HG02571 (cell line): ENCODE measurements at regions not wholly inside any gene's neighbourhood (a gene's known extent, or its start where the extent isn't known, plus 50 kb on each side); places are given as distances from the start of the nearest gene placed in this dataset.
"Not testable (repeated sequence)": the region's sequence is repeated elsewhere in the genome, so short reads cannot be mapped to it uniquely, and the experiment has no call there.

Experiments
- ATAC-seq: cut with Tn5 transposase; IDR thresholded peaks from one replicate; pipeline ENCODE4 v1.9.1; 2021; ENCODE audit warnings: mild to moderate bottlenecking, moderate library complexity; ENCODE audit not compliant: unreplicated experiment

DNA sequence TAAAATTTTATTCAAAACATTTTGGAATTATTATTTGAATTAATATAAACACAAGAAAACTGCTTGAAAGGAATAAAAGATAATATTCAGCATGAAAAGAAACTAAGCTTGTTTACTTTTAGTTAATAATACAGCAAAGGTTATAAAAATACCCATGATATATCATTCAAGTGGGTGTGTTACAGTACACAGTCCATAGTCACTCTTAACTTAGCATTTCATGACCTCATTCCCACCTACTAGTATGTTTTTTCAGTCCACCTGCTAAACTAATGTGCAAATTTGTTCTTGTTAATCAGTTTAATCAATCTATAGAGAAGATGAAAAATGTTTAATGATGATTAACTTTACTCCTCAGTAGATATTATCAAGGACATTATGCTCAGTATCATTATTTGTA lies 841.4 kb upstream of the EPHA7 start:
- ATAC-seq = no peak

- no peak for ATAC-seq
Observed at GRCh38 chr6:94254689-94255088, 835.3 kb upstream of the EPHA7 start.

GRCh38 chr6:94251878-94252277 lies 832.5 kb upstream of the EPHA7 start:
- no peak for ATAC-seq

DNA sequence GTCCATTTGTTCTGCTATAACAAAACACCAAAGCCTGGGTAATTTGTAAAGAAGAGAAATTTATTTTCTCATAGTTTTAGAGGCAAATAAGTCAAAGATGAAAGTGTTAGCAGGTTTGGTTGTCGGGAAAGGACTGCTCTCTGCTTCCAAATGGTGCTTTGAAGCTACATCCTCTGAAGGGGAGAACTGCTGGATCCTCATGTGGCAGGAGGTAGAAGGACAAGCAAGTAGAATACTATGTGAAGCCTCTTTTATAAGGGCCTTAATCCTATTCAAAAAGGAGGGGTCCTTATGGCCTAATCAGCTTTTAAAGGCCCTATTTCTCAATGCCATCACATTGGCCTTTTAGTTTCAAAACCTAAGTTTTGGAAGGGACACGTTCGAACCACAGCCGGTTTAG lies 826.0 kb upstream of the EPHA7 start:
- ATAC-seq = no peak

DNA sequence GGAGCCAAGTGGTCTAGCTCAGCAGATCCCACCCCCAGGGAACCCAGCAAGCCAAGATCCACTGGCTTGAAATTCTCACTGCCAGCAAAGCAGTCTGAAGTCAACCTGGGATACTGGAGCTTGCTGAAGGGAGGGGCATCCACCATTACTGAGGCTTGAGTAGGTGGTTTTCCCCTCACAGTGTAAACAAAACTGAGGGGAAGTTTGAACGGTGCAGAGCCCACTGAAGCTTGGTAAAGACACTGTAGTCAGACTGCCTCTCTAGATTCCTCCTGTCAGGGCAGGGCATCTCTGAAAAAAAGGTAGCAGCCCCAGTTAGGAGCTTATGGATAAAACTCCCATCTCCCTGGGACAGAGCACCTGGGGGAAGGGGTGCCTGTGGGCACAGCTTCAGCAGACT lies 819.5 kb upstream of the EPHA7 start:
- ATAC-seq = no peak

DNA sequence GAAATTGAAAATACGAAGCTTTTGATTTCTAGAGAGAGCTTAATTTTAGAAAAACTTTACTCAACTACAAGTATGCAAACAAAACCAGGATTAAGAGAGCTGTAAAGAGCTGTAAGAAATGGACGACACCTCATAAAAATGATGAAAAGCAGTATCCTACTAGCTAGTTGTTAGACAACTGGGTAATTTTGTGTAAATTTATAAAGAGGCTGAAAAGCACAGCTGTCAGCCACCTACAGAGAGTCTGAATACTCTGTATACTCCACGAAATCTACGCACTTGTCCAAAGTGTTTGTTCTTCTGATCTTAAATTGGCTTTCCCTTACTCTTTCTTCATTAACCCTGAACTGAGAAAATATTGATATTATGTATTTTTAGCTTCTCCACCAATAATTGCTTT lies 808.4 kb upstream of the EPHA7 start:
- ATAC-seq = no peak

DNA sequence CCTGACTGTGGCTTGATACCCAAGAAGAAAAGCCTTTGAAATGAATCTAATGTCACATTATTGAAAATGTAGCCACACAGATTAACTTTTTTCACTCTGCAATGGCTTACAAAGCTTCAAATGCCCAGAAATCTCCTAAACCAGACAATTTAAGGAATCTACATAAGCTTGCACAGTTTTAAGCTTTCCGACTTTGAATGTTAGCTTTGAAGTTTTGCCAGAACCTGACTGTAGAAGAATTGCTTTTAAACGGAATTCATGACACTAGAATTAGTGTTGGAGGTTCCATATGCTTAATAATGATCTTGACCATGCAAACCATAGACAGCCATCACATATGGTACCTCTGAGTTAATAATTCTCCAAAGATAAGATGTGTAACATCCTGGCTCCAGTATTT lies 798.5 kb upstream of the EPHA7 start:
- no peak for ATAC-seq

GRCh38 chr6:94215552-94215951 lies 796.2 kb upstream of the EPHA7 start:
- ATAC-seq = no peak

- ATAC-seq = no peak
Observed at GRCh38 chr6:94213226-94213625, 793.9 kb upstream of the EPHA7 start.

DNA sequence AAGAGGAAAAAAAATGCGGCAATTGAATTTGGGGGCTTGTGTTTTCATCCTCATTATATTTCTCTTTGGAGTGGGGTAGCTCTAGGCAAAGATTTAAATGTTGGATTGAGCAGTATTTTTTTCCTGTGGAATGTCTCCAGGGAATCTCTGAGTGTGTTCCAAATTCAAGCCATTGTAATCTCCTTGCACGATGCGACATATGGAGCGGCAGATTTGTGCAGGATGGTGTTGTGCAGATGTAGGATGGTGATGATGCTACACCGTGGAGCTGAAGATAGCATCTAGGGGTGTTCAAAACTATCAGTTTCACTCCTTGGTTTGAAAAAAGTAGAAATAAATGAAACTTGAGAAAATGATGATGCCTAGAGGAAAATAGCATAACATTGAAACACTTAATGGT lies 777.5 kb upstream of the EPHA7 start:
- no peak for ATAC-seq

GRCh38 chr6:94190030-94190429 lies 770.7 kb upstream of the EPHA7 start:
- ATAC-seq = no peak

DNA sequence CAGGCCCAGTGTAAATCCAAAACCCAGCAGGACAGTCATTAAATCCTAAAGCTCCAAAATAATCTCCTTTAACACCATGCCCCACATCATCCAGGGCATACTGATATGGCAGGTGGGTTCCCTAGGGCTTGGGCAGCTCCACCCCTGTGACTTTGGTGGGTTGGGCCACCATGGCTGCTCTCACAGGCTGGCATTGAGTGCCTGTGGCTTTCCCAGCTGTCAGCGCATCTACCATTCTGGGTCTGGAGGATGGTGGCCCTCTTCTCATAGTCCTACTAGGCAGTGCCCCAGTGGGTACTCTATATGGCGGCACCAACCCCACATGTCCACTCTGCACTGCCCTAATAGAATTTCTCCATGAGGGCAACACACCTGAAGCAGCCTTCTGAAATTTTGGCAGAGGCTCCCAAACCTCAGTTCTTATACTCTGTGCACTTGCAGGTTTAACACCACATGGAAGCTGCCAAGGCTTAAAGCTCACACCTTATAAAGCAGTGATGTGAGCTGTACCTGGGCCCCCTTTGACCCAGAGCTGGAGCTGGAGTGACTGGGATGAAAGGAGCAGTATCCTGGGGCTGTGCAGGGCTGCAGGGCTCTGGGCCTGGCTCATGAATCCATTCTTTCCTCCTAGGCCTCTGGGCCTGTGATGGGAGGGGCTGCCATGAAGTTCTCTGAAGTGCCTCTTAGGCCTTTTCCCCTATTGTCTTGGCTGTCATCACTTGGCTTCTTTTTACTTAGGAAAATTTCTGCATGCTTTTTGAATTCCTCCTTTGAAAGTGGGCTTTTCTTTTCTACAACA lies 765.5 kb upstream of the EPHA7 start:
- no peak for ATAC-seq

DNA sequence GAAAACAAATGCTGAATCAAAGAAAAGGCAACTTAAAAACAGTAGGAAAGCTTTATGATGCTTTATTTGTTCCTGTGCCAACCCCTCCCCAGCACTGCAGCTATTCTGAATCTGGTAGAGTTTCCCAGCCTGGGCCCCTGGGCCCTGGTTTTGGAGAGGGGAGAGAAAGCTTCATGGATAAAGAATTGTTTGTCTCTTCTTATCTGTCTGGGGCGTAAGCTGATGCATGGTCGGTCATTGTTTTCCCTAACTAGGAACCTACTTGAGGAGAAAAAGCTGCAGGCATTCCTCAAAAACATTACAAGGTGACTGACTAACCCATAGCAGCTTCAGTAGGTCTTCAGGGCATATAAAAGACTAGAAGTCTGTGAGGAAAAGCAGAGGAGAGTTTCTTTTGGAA lies 758.1 kb upstream of the EPHA7 start:
- no peak for ATAC-seq

DNA sequence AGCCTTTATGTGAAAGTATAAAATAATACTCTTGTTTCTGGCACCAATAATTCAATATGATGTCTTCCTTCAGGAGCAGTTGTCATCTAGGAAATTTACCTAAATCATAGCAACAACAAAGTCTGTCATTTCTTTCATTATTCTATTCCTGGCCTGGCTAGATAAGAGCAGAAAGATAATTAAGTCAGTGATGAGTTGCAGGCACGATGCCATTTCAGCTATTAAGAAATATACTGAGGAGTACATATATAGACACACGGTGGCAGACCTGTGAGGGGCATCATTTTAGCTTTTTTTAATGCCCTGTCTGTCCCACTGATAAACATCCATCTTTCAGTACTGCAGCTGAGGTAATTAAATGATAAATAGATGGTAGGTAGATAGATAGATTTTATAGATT lies 756.1 kb upstream of the EPHA7 start:
- no peak for ATAC-seq

- no peak for ATAC-seq
Observed at GRCh38 chr6:94163877-94164276, 744.5 kb upstream of the EPHA7 start.

- no peak for ATAC-seq
Observed at GRCh38 chr6:94150886-94151285, 731.5 kb upstream of the EPHA7 start.

DNA sequence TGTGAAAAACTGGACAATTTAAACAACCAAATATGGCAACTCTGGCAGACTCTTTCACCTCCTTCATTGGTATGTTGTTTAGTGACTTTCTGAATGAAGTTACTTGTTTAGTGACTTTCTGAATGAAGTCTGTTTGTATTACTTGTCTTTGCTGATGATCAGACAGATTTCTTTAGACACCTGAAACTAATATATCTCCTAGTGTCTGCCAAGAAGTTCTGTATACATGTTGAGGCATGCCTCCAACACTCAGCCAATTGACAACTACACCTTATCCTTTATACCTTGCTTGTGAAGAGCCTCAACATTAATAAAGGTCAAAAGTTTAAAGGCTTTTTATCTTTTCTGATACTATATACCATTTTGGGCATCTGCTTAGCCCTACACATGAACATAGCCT lies 725.4 kb upstream of the EPHA7 start:
- no peak for ATAC-seq

GRCh38 chr6:94137178-94137577 lies 717.8 kb upstream of the EPHA7 start:
- ATAC-seq = not testable (repeated sequence)

GRCh38 chr6:94133106-94133505 lies 713.7 kb upstream of the EPHA7 start:
- no peak for ATAC-seq

- no peak for ATAC-seq
Observed at GRCh38 chr6:94131271-94131670, 711.9 kb upstream of the EPHA7 start.

DNA sequence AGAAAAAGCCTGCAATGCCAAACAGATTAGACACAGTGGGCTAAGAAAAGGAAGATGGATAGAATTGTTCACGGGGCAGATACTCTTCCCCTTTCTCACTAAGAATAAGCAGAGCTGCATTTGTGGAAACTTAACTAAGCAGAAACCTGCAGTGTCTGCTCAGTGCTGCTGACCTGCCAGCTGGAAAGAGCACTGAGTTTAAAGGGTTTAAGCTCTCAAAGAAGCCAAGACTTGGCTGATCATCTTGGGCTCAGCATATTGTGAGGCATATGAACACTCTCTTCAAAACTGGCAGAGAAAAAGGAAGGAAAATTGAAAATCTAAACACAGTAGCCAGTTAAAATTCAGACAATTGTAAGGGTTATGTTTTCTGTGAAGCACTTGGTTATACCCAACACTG lies 711.1 kb upstream of the EPHA7 start:
- no peak for ATAC-seq

DNA sequence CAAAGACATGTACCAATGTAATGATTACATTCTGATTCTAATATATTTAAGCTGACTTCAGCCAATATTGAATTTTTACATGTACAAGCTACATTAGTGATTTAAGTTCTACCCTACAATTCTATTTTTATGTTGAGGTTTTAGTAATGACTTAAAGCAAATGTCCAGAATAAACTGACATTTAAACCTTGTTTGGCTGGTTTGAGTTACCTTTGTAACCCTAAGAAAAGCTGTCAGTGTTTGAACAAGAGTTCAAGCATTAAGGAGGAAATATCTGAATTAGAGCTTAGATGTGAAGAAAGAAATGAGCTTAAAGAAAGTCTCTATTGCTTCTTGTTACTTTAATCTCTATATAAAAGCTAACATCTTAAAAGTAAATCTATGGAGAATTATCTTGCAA lies 710.6 kb upstream of the EPHA7 start:
- ATAC-seq = no peak

GRCh38 chr6:94127716-94128115 lies 708.4 kb upstream of the EPHA7 start:
- ATAC-seq = no peak
